AG09319 (cell line): ENCODE measurements at regions not wholly inside any gene's neighbourhood (a gene's known extent, or its start where the extent isn't known, plus 50 kb on each side); places are given as distances from the start of the nearest gene placed in this dataset.

Source experiments
- DNase-seq: peaks from one replicate; pipeline ENCODE4 v3.0.0-alpha.2; 2010; ENCODE audit warnings: low read depth; ENCODE audit errors: extremely low read depth
- TF ChIP-seq, protein P1 (sequence below): IDR thresholded peaks from 2 replicates; pipeline ENCODE4 v1.5.1; 2011; ENCODE audit warnings: low read depth, mild to moderate bottlenecking, inconsistent platforms, low read length, moderate library complexity

DNA sequence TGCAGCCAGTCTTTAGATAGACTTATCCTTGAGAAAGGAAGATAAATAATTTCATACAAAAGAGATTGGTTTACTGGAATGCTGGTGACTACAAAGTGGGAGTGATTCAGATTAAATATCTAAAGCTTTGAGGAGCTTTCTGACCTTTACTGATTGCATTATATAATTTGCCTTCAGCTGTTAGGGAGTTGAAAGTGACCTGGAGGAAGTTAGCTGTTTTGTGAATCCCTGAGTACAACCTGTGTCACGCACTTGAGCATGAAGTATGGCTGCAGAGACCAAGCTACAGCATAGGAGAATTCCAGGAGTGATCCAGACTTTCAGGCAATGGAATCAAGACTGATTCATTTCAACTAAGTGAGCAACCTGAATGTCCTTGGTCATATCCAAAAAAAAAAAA is 1848.3 kb upstream of the RAG2 start:
- TF ChIP-seq, protein P1, sequence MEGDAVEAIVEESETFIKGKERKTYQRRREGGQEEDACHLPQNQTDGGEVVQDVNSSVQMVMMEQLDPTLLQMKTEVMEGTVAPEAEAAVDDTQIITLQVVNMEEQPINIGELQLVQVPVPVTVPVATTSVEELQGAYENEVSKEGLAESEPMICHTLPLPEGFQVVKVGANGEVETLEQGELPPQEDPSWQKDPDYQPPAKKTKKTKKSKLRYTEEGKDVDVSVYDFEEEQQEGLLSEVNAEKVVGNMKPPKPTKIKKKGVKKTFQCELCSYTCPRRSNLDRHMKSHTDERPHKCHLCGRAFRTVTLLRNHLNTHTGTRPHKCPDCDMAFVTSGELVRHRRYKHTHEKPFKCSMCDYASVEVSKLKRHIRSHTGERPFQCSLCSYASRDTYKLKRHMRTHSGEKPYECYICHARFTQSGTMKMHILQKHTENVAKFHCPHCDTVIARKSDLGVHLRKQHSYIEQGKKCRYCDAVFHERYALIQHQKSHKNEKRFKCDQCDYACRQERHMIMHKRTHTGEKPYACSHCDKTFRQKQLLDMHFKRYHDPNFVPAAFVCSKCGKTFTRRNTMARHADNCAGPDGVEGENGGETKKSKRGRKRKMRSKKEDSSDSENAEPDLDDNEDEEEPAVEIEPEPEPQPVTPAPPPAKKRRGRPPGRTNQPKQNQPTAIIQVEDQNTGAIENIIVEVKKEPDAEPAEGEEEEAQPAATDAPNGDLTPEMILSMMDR, result no peak

DNA sequence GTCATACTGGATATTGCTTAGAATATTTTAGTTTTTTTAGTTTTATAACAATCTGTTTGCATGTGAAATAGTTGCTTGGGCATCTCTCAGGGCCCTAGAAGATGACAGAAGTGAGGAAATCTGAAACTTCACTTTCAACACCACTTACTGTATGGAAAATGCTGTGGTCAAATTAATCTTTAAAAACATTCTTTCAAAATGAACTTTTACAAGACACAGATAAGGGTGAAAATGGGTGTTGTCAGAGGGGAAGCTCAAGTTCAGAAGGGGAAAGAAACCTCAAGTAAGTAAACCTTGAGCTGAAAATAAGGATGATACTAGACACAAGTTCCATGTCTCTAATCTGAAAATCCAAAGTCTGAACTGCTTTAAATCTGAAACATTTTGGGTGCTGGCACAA is 1840.1 kb upstream of the RAG2 start:
- no peak for DNase-seq
- TF ChIP-seq, protein P1, result no peak

More for the DNA sequence above, 1848.3 kb upstream of the RAG2 start:
- DNase-seq, result no peak

DNA sequence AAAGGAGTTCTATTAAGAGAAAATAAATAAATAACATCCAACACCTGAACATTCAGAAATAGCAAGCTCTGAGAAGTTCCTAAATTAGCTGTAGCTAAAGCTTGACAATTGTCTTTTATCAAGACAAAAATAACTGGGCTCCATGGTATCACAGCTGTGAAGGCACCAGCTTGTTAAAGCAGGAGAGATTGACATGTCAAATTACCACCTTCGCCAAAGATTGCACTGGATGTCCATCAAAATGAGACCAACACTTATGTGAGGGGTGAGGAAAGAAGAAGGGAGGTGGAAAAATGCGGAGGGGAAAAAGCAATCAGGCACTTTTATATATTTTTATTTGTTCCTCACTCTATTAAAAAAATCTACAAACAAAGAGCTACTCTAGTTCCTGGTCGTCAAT is 1827.5 kb upstream of the RAG2 start:
- DNase-seq, result no peak
- TF ChIP-seq, protein P1, result no peak

DNA sequence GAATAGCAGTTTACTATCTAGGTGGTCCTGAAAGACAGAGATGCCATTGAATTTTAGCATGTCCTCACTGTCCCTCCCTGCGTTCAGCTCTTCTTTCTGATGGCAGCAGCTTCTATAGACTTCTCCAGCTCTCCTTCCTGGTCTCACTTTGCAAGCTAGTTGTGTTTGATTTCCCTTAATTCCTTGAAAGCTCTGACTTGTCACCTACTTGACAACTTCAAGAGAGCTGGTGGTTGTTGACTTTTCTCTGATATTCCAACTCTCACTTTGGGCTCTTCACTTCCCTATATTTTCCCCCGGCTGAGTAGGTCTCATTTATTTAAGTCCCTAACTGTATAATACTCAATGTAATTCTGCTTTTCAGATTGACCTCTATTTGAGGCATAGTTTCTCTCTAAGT is 1825.0 kb upstream of the RAG2 start:
- TF ChIP-seq, protein P1, result no peak
- DNase-seq, result no peak

DNA sequence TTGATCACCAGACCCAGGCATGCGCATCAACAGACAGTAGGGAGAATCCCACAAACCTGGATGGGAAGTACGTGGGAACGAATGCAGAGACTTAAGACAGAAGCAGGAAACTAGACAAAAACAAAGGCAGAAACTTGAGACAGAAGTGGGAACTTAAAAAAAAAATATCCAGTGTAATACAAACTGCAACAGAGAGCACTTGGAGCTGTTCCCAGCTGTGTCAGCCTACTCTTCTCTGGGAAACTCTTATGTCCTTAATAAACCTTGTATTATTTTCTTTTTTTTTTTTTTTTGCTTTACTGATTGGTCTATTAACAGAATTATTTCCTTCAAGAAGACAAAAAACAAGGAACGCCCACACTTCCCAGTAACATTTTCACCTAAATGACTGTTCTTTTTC is 1818.1 kb upstream of the RAG2 start:
- DNase-seq, result no peak
- TF ChIP-seq, protein P1, result no peak

DNA sequence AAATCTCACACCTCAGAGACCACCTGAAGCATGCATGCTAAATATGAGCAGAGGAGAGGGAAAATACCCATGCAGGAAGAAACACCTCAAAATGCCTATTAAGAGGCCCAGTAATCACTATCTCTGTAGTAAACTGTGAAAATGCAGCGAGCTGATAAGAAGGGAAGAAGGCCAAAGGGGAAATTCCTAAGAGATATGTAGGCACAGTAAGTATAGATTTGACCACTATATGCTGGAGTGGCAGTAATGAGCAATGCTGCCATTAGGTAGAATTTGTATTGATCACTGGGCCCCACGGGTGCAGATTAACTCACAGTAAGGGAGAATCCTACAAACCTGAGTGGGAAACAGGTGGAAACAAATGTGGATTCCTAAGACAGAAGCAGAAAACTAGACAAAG is 1813.1 kb upstream of the RAG2 start:
- no peak for DNase-seq
- TF ChIP-seq, protein P1, result no peak

DNA sequence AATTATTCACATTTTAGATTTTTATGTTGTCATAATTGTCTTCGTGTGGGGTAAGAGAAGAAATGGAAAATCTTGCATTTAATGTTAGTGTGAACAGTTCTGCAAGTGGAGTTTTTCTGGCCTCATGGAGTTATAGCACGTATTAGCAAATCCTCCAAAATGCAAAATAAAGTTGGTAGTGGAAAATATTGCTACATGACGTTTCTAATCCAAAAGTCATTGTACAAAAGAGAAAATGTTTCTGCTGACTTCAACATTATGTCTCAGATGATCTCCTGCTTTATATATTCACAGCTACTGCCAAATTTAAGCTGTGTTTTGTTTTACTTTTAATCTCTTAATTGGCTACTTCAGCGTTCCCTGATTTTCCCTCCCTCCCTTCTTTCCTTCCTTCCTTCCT is 1804.0 kb upstream of the RAG2 start:
- no peak for DNase-seq

More for the DNA sequence above, 1804.0 kb upstream of the RAG2 start:
- TF ChIP-seq, protein P1, result no peak
